CD14-positive monocyte (primary cell): ENCODE measurements at regions not wholly inside any gene's neighbourhood (a gene's known extent, or its start where the extent isn't known, plus 50 kb on each side); places are given as distances from the start of the nearest gene placed in this dataset.

Source experiments
- DNase-seq, 3 donors: peaks; one replicate each; pipeline ENCODE4 v3.0.0-alpha.2; 2011 to 2022
- H2AFZ ChIP-seq: 2 replicates; pipeline ENCODE4 v1.6.0; 2012; ENCODE audit warnings: mild to moderate bottlenecking, low read depth, low read length, inconsistent platforms; ENCODE audit not compliant: insufficient read depth, poor library complexity, severe bottlenecking
- H3K27ac ChIP-seq, 2 donors: 1 replicate in 1 of 2; 2 replicates in 1 of 2; pipeline ENCODE4 v1.5.1; 2012 to 2013; ENCODE audit warnings: low read length in 2 of 2, control low read depth in 1 of 2, inconsistent platforms in 1 of 2, low read depth in 1 of 2, mild to moderate bottlenecking in 1 of 2
- H3K27me3 ChIP-seq, 2 donors: one replicate each; pipeline versions ENCODE4 v1.6.0 to v1.6.1; 2011 to 2013; ENCODE audit warnings: low read length in 2 of 2; ENCODE audit not compliant: control insufficient read depth in 2 of 2, insufficient read depth in 2 of 2
- H3K36me3 ChIP-seq, 2 donors: replicated peaks in 1 of 2; 1 replicate in 1 of 2; 2 replicates in 1 of 2; pipeline versions ENCODE4 v1.5.1 to v1.6.1; 2012 to 2013; ENCODE audit warnings: low read length in 2 of 2, control low read depth in 1 of 2, inconsistent platforms in 1 of 2, mild to moderate bottlenecking in 1 of 2; ENCODE audit not compliant: insufficient read depth in 2 of 2, control insufficient read depth in 1 of 2
- H3K4me1 ChIP-seq, 2 donors: 1 replicate in 1 of 2; 2 replicates in 1 of 2; pipeline versions ENCODE4 v1.5.1 to v1.6.1; 2012 to 2013; ENCODE audit warnings: low read length in 2 of 2, control low read depth in 1 of 2, inconsistent platforms in 1 of 2, mild to moderate bottlenecking in 1 of 2, moderate library complexity in 1 of 2; ENCODE audit not compliant: insufficient read depth in 2 of 2, control insufficient read depth in 1 of 2
- H3K4me2 ChIP-seq: replicated peaks from 2 replicates; pipeline ENCODE3; 2012; ENCODE audit warnings: low read length, moderate library complexity, mild to moderate bottlenecking; ENCODE audit not compliant: poor library complexity, severe bottlenecking; ENCODE audit errors: extremely low read depth
- H3K4me3 ChIP-seq, 3 experiments: fragments of 200-600 bp in 1 of 3; sonication (generic) in 1 of 3; replicated peaks in 1 of 3; 1 replicate in 2 of 3; 2 replicates in 1 of 3; pipeline ENCODE4 v1.5.1; 2011 to 2013; ENCODE audit warnings: low read length in 3 of 3, mild to moderate bottlenecking in 3 of 3, control low read depth in 2 of 3, low read depth in 2 of 3, inconsistent platforms in 1 of 3, moderate library complexity in 1 of 3
- H3K79me2 ChIP-seq: 2 replicates; pipeline ENCODE4 v1.6.0; 2012; ENCODE audit warnings: mild to moderate bottlenecking, control low read depth, inconsistent platforms, low read length, moderate library complexity; ENCODE audit not compliant: insufficient read depth
- H3K9ac ChIP-seq: 2 replicates; pipeline ENCODE4 v1.6.0; 2017; ENCODE audit warnings: low read length, mild to moderate bottlenecking; ENCODE audit not compliant: insufficient read depth, poor library complexity, severe bottlenecking
- H3K9me3 ChIP-seq, 2 donors: replicated peaks in 1 of 2; 1 replicate in 1 of 2; 2 replicates in 1 of 2; pipeline versions ENCODE4 v1.5.1 to v1.6.1; 2012 to 2013; ENCODE audit warnings: low read length in 2 of 2, control low read depth in 1 of 2; ENCODE audit not compliant: control insufficient read depth in 1 of 2, insufficient read depth in 1 of 2
- H4K20me1 ChIP-seq: 2 replicates; pipeline ENCODE4 v1.6.0; 2012; ENCODE audit warnings: mild to moderate bottlenecking, low read length, control low read depth, moderate library complexity; ENCODE audit not compliant: insufficient read depth
- H3K27ac Mint-ChIP-seq, 7 donors: one replicate each; pipeline ENCODE4 v1.8.0; 2020; ENCODE audit warnings: mild to moderate bottlenecking in 7 of 7, mixed read lengths in 7 of 7, moderate library complexity in 6 of 7, inconsistent platforms in 2 of 7
- H3K27me3 Mint-ChIP-seq, 3 donors: one replicate each; pipeline ENCODE4 v1.8.0; 2021 to 2022; ENCODE audit warnings: low read depth in 3 of 3, mild to moderate bottlenecking in 3 of 3, mixed read lengths in 3 of 3, moderate library complexity in 3 of 3, inconsistent platforms in 1 of 3
- H3K36me3 Mint-ChIP-seq, 2 donors: one replicate each; pipeline ENCODE4 v1.8.0; 2020; ENCODE audit warnings: mixed read lengths in 2 of 2, inconsistent platforms in 1 of 2, mild to moderate bottlenecking in 1 of 2
- H3K4me1 Mint-ChIP-seq: one replicate; pipeline ENCODE4 v1.8.0; 2020; ENCODE audit warnings: mild to moderate bottlenecking, mixed read lengths
- H3K4me3 Mint-ChIP-seq, 2 donors: one replicate each; pipeline ENCODE4 v1.8.0; 2020; ENCODE audit warnings: mild to moderate bottlenecking in 2 of 2, mixed read lengths in 2 of 2, moderate library complexity in 1 of 2
- H3K9me3 Mint-ChIP-seq, 7 donors: one replicate each; pipeline ENCODE4 v1.8.0; 2020 to 2022; ENCODE audit warnings: mixed read lengths in 7 of 7, mild to moderate bottlenecking in 6 of 7, moderate library complexity in 6 of 7, inconsistent platforms in 2 of 7
- CTCF ChIP-seq: fragments of 200-600 bp; IDR thresholded peaks from one replicate; pipeline ENCODE4 v1.8.0; 2022; ENCODE audit warnings: antibody characterized with exemption, mild to moderate bottlenecking
- WGBS: methylation state at CpG from one replicate; pipeline ENCODE4 v1.1.5; 2013; ENCODE audit warnings: missing lambda C conversion rate; ENCODE audit not compliant: insufficient coverage; 5-methylcytosine and 5-hydroxymethylcytosine counted together
- intact Hi-C, 2 donors: fragments of 100-400 bp; cut with micrococcal nuclease; formaldehyde crosslinking; loops; one replicate each; pipeline versions ENCODE4 v1.15.0 to v1.15.1; 2023

- H3K4me3 ChIP-seq = peak overlapping the region in 1 of 3 experiments; percentile 4
- peak overlapping the region; percentile 69 to 85 for H3K27ac ChIP-seq
- H3K36me3 ChIP-seq = no peaks in the 10 kb centered on the region
- no peak overlapping the region for H3K9ac ChIP-seq
- H3K4me2 ChIP-seq = peak overlapping the region; percentile 46
- H3K79me2 ChIP-seq = no peaks in the 10 kb centered on the region
- no peaks in the 10 kb centered on the region for H3K9me3 ChIP-seq
- no peaks in the 10 kb centered on the region for H3K36me3 Mint-ChIP-seq
- no peaks in the 10 kb centered on the region for H4K20me1 ChIP-seq
- TF ChIP-seq CTCF = no peak
- no peaks in the 10 kb centered on the region for H3K9me3 Mint-ChIP-seq
- no CpG with 5 or more reads among the region's 2 CpGs for whole genome bisulfite sequencing
- peak overlapping the region in 6 of 7 donors; percentile 91 to 95 (median 93) for H3K27ac Mint-ChIP-seq
- intact Hi-C loops = loop anchor here in 1 of 2 donors (5.0 kb wide), 1 partner anchor 41 kb away; no protein-coding TSS in a partner anchor
- DNase-seq = peak; percentile 70 to 95 (median 91)
- peak overlapping the region in 1 of 2 donors; percentile 55 for H3K4me3 Mint-ChIP-seq
- no peaks in the 10 kb centered on the region for H3K27me3 ChIP-seq
- H3K27me3 Mint-ChIP-seq = no peaks in the 10 kb centered on the region
- H3K4me1 ChIP-seq = peaks cover 84 to 90% of the 10 kb centered on the region in 2 donors
- peaks cover 63% of the 10 kb centered on the region for H3K4me1 Mint-ChIP-seq
- H2AFZ ChIP-seq = no peak overlapping the region
Measured at GRCh38 chr3:171977860-171978259, 61.5 kb upstream of the FNDC3B start.

GRCh38 chr3:171978390-171978789 is 61.0 kb upstream of the FNDC3B start:
- Mint-ChIP-seq H3K4me1 (peaks cover 61% of the 10 kb centered on the region), H3K4me3 (peak overlapping the region in 1 of 2 donors; percentile 36), H3K36me3 (no peaks in the 10 kb centered on the region), H3K27me3 (no peaks in the 10 kb centered on the region), H3K9me3 (no peaks in the 10 kb centered on the region), H3K27ac (peak overlapping the region in 6 of 7 donors; percentile 91 to 95 (median 93))
- no peak for TF ChIP-seq CTCF
- H3K36me3 ChIP-seq = no peaks in the 10 kb centered on the region
- H3K27ac ChIP-seq = peak overlapping the region; percentile 69 to 85
- H3K4me3 ChIP-seq = peak overlapping the region in 1 of 3 experiments; percentile 4
- peak overlapping the region; percentile 46 for H3K4me2 ChIP-seq
- H3K9me3 ChIP-seq = no peaks in the 10 kb centered on the region
- DNase-seq = no peak
- H2AFZ ChIP-seq = no peak overlapping the region
- no peaks in the 10 kb centered on the region for H3K27me3 ChIP-seq
- intact Hi-C loops = loop anchor here in 1 of 2 donors (5.0 kb wide), 1 partner anchor 41 kb away; no protein-coding TSS in a partner anchor
- no peaks in the 10 kb centered on the region for H4K20me1 ChIP-seq
- peaks cover 85 to 96% of the 10 kb centered on the region in 2 donors for H3K4me1 ChIP-seq
- H3K79me2 ChIP-seq = no peaks in the 10 kb centered on the region
- WGBS = 80% methylated on average over 5 of the region's 5 CpGs
- H3K9ac ChIP-seq = no peak overlapping the region
